Panc1 (cell line): ENCODE measurements at regions not wholly inside any gene's neighbourhood (a gene's known extent, or its start where the extent isn't known, plus 50 kb on each side); places are given as distances from the start of the nearest gene placed in this dataset.

Experiments
- ATAC-seq: fragments of 200-7000 bp; cut with Tn5 transposase; 2 replicates; pipeline ENCODE4 v1.9.1; 2020; ENCODE audit warnings: mild to moderate bottlenecking, moderate library complexity
- BruUV-seq: library from RNA; stranded (reverse); fragments of 400-500 nt; replicated peaks from 2 replicates; lab custom pipeline; 2021; lab: Mats Ljungman, UMichigan
- CTCF ChIA-PET: fragments of 300-600 bp; sonication (Branson Sonifier 250); formaldehyde crosslinking; loops from one replicate; lab custom pipeline; 2022; ENCODE audit warnings: antibody characterized with exemption; lab: Charles Lee
- POLR2A ChIA-PET: fragments of 300-600 bp; sonication (Branson Sonifier 250); formaldehyde crosslinking; loops from one replicate; lab custom pipeline; 2022; ENCODE audit warnings: antibody characterized with exemption; lab: Charles Lee
- DNase-seq: peaks from one replicate; pipeline ENCODE4 v3.0.0-alpha.2; 2010; ENCODE audit warnings: low read depth, low spot score
- H3K27ac ChIP-seq: 2 replicates; pipeline ENCODE4 v1.5.1; 2011; ENCODE audit warnings: mild to moderate bottlenecking, low read length, inconsistent platforms
- H3K27me3 ChIP-seq: fragments of 200-500 bp; sonication (Bioruptor generic); 2 replicates; pipeline ENCODE4 v1.6.0; 2014; ENCODE audit warnings: low read length, inconsistent platforms; ENCODE audit not compliant: control insufficient read depth, insufficient read depth
- H3K36me3 ChIP-seq: fragments of 200-500 bp; sonication (Bioruptor generic); 2 replicates; pipeline ENCODE4 v1.5.1; 2014; ENCODE audit warnings: inconsistent platforms, mild to moderate bottlenecking, low read length, moderate library complexity; ENCODE audit not compliant: control insufficient read depth, insufficient read depth
- H3K4me1 ChIP-seq: 2 replicates; pipeline ENCODE4 v1.5.1; 2011; ENCODE audit warnings: inconsistent platforms, mild to moderate bottlenecking, low read length, moderate library complexity; ENCODE audit not compliant: control insufficient read depth, insufficient read depth
- H3K4me3 ChIP-seq, 2 experiments: 2 replicates each; pipeline ENCODE4 v1.5.1; 2011 to 2012; ENCODE audit warnings: low read depth in 2 of 2, low read length in 2 of 2, mild to moderate bottlenecking in 2 of 2, inconsistent platforms in 1 of 2, moderate library complexity in 1 of 2
- H3K9me3 ChIP-seq: fragments of 200-500 bp; sonication (Bioruptor generic); 2 replicates; pipeline ENCODE4 v1.5.1; 2014; ENCODE audit warnings: low read depth, mild to moderate bottlenecking, inconsistent platforms, low read length, moderate library complexity; ENCODE audit not compliant: control insufficient read depth, insufficient read depth
- POLR2AphosphoS5 ChIP-seq: IDR thresholded peaks from 2 replicates; pipeline ENCODE4 v1.6.1; 2012; ENCODE audit warnings: mild to moderate bottlenecking, low read depth, low read length, moderate library complexity
- SIN3A ChIP-seq: IDR thresholded peaks from 2 replicates; pipeline ENCODE4 v1.6.1; 2012; ENCODE audit warnings: low read depth, mild to moderate bottlenecking, low read length, moderate library complexity, borderline replicate concordance; ENCODE audit not compliant: insufficient read depth
- TCF7L2 ChIP-seq: IDR thresholded peaks from 2 replicates; pipeline ENCODE4 v1.6.1; 2011; ENCODE audit warnings: mild to moderate bottlenecking, low read depth, low read length, inconsistent platforms
- in situ Hi-C: cut with HindIII; loops from 2 replicates; pipeline ENCODE4 v1.10.0; 2016; ENCODE audit warnings: low sequenced_read_pairs, low pct_unique_long_range_greater_than_20kb
- intact Hi-C: fragments of 100-400 bp; cut with micrococcal nuclease; formaldehyde crosslinking; loops from one replicate; pipeline ENCODE4 v1.10.0; 2022; ENCODE audit not compliant: unreplicated experiment
- TF ChIP-seq, protein P1 (sequence below): fragments of 450-650 bp; IDR thresholded peaks from 2 replicates; pipeline ENCODE4 v1.5.1; 2017; ENCODE audit warnings: mild to moderate bottlenecking
- TF ChIP-seq, protein P2 (sequence below), 2 experiments: IDR thresholded peaks; 2 replicates each; pipeline ENCODE4 v1.6.1; 2011 to 2012; ENCODE audit warnings: low read depth in 2 of 2, control low read depth in 1 of 2, low read length in 1 of 2, mild to moderate bottlenecking in 1 of 2, moderate library complexity in 1 of 2; ENCODE audit not compliant: insufficient read depth in 1 of 2

DNA sequence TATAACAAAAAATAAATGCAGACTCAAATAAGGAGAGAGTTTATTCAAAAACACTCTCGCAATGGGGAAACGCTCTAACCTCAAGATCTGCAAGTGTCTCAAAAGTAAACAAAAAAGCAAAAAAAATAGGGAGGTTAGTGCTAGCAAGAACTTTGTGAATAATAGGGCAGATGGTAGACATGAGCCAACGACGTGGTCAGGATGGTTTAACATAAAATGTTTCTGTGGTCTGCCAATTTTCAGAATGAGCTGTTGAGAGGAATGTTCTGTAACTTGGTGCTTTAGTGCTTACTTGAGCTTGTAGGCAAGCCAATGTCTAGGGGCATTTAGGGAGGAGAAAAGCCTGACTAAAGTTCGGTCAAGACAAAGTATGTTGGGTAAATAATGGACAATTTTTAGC lies 1813.9 kb upstream of the CDH6 start:
- ATAC-seq = no peak
- DNase-seq = no peak
- no peak overlapping the region for H3K4me3 ChIP-seq
- H3K36me3 ChIP-seq = no peaks in the 10 kb centered on the region
- H3K27me3 ChIP-seq = no peaks in the 10 kb centered on the region
- ChIA-PET CTCF (interaction anchor here (0.7 kb wide), 1 partner anchor 977 kb away, joined by 5 read pairs; no protein-coding TSS in a partner anchor), POLR2A (no interaction called here)
- H3K27ac ChIP-seq = no peak overlapping the region
- intact Hi-C loops (no loop called here), in situ Hi-C loops (no loop called here)
- H3K4me1 ChIP-seq = no peaks in the 10 kb centered on the region
- no peaks in the 10 kb centered on the region for H3K9me3 ChIP-seq
- TF ChIP-seq, protein P1, sequence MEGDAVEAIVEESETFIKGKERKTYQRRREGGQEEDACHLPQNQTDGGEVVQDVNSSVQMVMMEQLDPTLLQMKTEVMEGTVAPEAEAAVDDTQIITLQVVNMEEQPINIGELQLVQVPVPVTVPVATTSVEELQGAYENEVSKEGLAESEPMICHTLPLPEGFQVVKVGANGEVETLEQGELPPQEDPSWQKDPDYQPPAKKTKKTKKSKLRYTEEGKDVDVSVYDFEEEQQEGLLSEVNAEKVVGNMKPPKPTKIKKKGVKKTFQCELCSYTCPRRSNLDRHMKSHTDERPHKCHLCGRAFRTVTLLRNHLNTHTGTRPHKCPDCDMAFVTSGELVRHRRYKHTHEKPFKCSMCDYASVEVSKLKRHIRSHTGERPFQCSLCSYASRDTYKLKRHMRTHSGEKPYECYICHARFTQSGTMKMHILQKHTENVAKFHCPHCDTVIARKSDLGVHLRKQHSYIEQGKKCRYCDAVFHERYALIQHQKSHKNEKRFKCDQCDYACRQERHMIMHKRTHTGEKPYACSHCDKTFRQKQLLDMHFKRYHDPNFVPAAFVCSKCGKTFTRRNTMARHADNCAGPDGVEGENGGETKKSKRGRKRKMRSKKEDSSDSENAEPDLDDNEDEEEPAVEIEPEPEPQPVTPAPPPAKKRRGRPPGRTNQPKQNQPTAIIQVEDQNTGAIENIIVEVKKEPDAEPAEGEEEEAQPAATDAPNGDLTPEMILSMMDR = no peak
- TF ChIP-seq, protein P2, sequence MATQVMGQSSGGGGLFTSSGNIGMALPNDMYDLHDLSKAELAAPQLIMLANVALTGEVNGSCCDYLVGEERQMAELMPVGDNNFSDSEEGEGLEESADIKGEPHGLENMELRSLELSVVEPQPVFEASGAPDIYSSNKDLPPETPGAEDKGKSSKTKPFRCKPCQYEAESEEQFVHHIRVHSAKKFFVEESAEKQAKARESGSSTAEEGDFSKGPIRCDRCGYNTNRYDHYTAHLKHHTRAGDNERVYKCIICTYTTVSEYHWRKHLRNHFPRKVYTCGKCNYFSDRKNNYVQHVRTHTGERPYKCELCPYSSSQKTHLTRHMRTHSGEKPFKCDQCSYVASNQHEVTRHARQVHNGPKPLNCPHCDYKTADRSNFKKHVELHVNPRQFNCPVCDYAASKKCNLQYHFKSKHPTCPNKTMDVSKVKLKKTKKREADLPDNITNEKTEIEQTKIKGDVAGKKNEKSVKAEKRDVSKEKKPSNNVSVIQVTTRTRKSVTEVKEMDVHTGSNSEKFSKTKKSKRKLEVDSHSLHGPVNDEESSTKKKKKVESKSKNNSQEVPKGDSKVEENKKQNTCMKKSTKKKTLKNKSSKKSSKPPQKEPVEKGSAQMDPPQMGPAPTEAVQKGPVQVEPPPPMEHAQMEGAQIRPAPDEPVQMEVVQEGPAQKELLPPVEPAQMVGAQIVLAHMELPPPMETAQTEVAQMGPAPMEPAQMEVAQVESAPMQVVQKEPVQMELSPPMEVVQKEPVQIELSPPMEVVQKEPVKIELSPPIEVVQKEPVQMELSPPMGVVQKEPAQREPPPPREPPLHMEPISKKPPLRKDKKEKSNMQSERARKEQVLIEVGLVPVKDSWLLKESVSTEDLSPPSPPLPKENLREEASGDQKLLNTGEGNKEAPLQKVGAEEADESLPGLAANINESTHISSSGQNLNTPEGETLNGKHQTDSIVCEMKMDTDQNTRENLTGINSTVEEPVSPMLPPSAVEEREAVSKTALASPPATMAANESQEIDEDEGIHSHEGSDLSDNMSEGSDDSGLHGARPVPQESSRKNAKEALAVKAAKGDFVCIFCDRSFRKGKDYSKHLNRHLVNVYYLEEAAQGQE (IDR thresholded peaks at IDR 0.05; ENCODE audit: insufficient read depth in 1 of 2, low read depth in 2 of 2, low read length in 1 of 2) = no peak
- TF ChIP-seq POLR2AphosphoS5 (no peak), SIN3A (no peak), TCF7L2 (no peak)
- no TSS peak for BruUV-seq

DNA sequence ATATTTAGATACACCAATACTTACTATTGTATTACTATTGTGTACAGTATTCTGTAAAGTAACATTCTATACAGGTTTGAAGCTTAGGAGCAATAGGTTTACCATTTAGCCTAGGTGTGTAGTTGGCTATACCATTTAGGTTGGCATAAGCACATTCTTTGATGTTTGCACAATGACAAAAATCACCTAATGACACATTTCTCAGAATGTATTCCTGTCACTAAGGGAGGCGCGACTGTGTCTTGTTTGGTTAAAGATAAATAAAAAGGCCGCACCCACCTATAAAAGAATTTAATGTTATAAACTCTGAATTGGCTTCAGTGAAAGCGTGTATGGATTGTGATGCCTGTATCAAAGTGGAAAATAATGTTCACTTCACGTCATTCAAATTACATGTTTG lies 1815.4 kb upstream of the CDH6 start:
- ChIA-PET CTCF (no interaction called here), POLR2A (no interaction called here)
- intact Hi-C loops (no loop called here), in situ Hi-C loops (no loop called here)
- H3K9me3 ChIP-seq = no peaks in the 10 kb centered on the region
- no peak overlapping the region for H3K4me3 ChIP-seq
- ATAC-seq = no peak
- DNase-seq = no peak
- no peaks in the 10 kb centered on the region for H3K27me3 ChIP-seq
- H3K4me1 ChIP-seq = no peaks in the 10 kb centered on the region
- H3K27ac ChIP-seq = no peak overlapping the region
- TF ChIP-seq, protein P2 (IDR thresholded peaks at IDR 0.05; ENCODE audit: insufficient read depth in 1 of 2, low read depth in 2 of 2, low read length in 1 of 2) = no peak
- TF ChIP-seq TCF7L2 = no peak
- TF ChIP-seq, protein P1 = no peak
- TF ChIP-seq POLR2AphosphoS5 = no peak
- TF ChIP-seq SIN3A = no peak
- H3K36me3 ChIP-seq = no peaks in the 10 kb centered on the region
- BruUV-seq = no TSS peak
